ENCODE measurements at regions not wholly inside any gene's neighbourhood (a gene's known extent, or its start where the extent isn't known, plus 50 kb on each side); places are given as distances from the start of the nearest gene placed in this dataset.

DNA sequence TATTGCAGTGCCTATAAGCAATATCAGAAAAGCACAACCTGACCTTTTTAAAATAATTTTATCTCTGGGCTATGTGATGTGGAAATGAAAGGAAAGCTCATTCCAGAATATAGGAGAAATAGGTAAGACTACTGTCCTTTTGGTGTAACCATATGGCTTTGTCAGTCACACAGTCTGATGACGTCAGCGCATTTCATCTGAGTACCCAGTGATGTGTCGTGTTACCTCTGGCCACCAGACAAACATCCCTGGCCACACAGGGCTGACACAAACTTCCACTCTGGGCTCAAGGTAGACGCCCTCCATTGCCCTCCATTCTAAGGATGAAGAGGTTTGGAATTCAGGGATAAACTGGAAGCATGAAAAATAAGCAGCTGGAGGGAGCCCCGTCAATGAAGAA lies 506.7 kb downstream of the CMPK2 start:
- no peaks in the 10 kb centered on the region for H3F3A ChIP-seq (ENCODE audit: low read depth)
- H3K27ac ChIP-seq, result no peak overlapping the region
- peaks cover 8% of the 10 kb centered on the region for H3K9me3 Mint-ChIP-seq
- no peak for DNase-seq (ENCODE audit: low spot score)
- H3K4me3 ChIP-seq, result no peak overlapping the region
- no peaks in the 10 kb centered on the region for H3K4me1 ChIP-seq
- no peak overlapping the region for H3K9ac ChIP-seq
- H3K27me3 Mint-ChIP-seq (ENCODE audit: insufficient read depth, low read depth), result peaks cover 8% of the 10 kb centered on the region
- no peaks in the 10 kb centered on the region for H3K79me2 ChIP-seq (ENCODE audit: low read depth)
- no peak overlapping the region for H2AFZ ChIP-seq (replicated peaks)
- H3K27me3 ChIP-seq, result no peaks in the 10 kb centered on the region
- no peak overlapping the region for H3K4me3 Mint-ChIP-seq
- H3K36me3 Mint-ChIP-seq, result peaks cover 6% of the 10 kb centered on the region
- H3K9me3 ChIP-seq (ENCODE audit: low read depth), result no peaks in the 10 kb centered on the region
- no peaks in the 10 kb centered on the region for H4K20me1 ChIP-seq (ENCODE audit: low read depth)
- peaks cover 2% of the 10 kb centered on the region for H3K4me1 Mint-ChIP-seq
- H3K4me2 ChIP-seq, result no peak overlapping the region
- no peak overlapping the region for H3K27ac Mint-ChIP-seq
- no peaks in the 10 kb centered on the region for H3K36me3 ChIP-seq
- TF ChIP-seq EZH2phosphoT487 (IDR thresholded peaks at IDR 0.05) (no peak), EZH2 (IDR thresholded peaks at IDR 0.05) (no peak)
- TF ChIP-seq, protein P1, sequence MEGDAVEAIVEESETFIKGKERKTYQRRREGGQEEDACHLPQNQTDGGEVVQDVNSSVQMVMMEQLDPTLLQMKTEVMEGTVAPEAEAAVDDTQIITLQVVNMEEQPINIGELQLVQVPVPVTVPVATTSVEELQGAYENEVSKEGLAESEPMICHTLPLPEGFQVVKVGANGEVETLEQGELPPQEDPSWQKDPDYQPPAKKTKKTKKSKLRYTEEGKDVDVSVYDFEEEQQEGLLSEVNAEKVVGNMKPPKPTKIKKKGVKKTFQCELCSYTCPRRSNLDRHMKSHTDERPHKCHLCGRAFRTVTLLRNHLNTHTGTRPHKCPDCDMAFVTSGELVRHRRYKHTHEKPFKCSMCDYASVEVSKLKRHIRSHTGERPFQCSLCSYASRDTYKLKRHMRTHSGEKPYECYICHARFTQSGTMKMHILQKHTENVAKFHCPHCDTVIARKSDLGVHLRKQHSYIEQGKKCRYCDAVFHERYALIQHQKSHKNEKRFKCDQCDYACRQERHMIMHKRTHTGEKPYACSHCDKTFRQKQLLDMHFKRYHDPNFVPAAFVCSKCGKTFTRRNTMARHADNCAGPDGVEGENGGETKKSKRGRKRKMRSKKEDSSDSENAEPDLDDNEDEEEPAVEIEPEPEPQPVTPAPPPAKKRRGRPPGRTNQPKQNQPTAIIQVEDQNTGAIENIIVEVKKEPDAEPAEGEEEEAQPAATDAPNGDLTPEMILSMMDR (IDR thresholded peaks at IDR 0.05), result no peak

DNA sequence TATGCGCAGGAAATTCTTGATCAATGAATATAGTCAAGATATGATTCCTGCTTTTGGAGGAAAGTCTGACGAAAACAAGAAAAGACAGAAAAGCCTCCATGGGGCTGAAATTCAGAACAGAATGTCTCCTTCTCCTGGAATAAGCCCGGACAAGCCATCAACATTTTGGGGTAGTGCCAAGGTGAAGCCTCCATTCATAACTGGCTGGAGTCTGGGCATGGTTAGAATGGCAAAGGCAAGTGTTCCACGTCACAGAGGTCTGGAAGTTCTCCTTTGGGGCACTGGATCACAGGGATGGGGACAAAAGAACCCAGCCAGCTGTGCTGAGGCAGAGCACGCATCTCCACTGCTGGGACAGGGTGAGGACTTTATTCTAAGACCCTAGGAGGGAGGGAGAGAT lies 505.7 kb downstream of the CMPK2 start:
- Mint-ChIP-seq H3K27me3 (ENCODE audit: insufficient read depth, low read depth) (peaks cover 12% of the 10 kb centered on the region), H3K36me3 (peaks cover 4% of the 10 kb centered on the region), H3K9me3 (peaks cover 8% of the 10 kb centered on the region), H3K27ac (no peak overlapping the region), H3K4me3 (no peak overlapping the region), H3K4me1 (peaks cover 2% of the 10 kb centered on the region)
- DNase-seq (ENCODE audit: low spot score), result no peak
- H2AFZ ChIP-seq (replicated peaks), result no peak overlapping the region
- H3K36me3 ChIP-seq, result no peaks in the 10 kb centered on the region
- TF ChIP-seq EZH2 (IDR thresholded peaks at IDR 0.05), result no peak
- TF ChIP-seq EZH2phosphoT487 (IDR thresholded peaks at IDR 0.05), result no peak
- H3K4me1 ChIP-seq, result no peaks in the 10 kb centered on the region
- H3K4me3 ChIP-seq, result no peak overlapping the region
- no peaks in the 10 kb centered on the region for H3K27me3 ChIP-seq
- no peaks in the 10 kb centered on the region for H3K79me2 ChIP-seq (ENCODE audit: low read depth)
- H4K20me1 ChIP-seq (ENCODE audit: low read depth), result no peaks in the 10 kb centered on the region
- no peak overlapping the region for H3K9ac ChIP-seq
- H3F3A ChIP-seq (ENCODE audit: low read depth), result no peaks in the 10 kb centered on the region
- H3K9me3 ChIP-seq (ENCODE audit: low read depth), result no peaks in the 10 kb centered on the region
- no peak overlapping the region for H3K4me2 ChIP-seq
- H3K27ac ChIP-seq, result no peak overlapping the region

DNA sequence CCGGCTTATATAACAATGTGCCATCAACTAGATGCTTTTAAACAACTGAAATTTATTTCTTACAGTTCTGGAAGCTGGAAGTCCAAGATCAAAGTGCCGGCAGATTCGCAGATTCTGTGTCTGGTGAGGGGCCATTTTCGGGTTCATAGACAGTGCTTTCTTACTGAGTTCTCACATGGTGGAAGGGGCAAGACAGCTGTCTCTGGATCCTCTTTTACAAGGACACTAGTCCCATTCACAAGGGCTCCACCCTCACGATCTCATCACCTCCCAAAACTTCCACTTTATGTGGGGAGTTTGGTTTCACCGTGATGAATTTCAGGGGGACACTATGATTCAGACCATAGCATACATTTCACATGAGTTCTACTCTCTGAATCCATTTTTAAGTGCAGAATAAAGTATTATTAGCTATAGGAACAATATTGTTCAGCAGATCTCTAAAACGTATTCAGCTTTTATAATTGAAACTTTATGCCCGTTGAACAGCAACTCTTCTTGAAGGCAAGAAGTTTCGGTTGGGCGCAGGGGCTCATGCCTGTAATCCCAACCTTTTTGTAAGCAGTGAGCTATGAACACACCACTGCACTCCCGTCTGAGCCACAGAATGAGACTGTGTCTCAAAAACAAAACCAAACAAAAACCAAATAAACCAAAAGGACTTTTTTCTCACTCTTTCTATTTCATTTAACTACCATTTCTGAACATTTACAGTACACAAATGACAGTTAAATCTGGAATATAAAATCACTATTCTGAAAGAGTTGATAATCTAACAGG lies 502.8 kb downstream of the CMPK2 start:
- Histone ChIP-seq H3F3A (ENCODE audit: low read depth) (no peaks in the 10 kb centered on the region), H3K9me3 (ENCODE audit: low read depth) (no peaks in the 10 kb centered on the region), H3K9ac (no peak overlapping the region), H3K4me3 (no peak overlapping the region), H3K27ac (no peak overlapping the region), H3K79me2 (ENCODE audit: low read depth) (no peaks in the 10 kb centered on the region), H2AFZ (replicated peaks) (no peak overlapping the region), H3K4me1 (no peaks in the 10 kb centered on the region), H3K36me3 (no peaks in the 10 kb centered on the region), H3K27me3 (no peaks in the 10 kb centered on the region), H3K4me2 (no peak overlapping the region), H4K20me1 (ENCODE audit: low read depth) (no peaks in the 10 kb centered on the region)
- no peak for DNase-seq (ENCODE audit: low spot score)
- H3K4me1 Mint-ChIP-seq, result no peaks in the 10 kb centered on the region
- TF ChIP-seq EZH2phosphoT487 (IDR thresholded peaks at IDR 0.05) (no peak), EZH2 (IDR thresholded peaks at IDR 0.05) (no peak)
- TF ChIP-seq, protein P1 (IDR thresholded peaks at IDR 0.05), result no peak
- H3K36me3 Mint-ChIP-seq, result peaks cover 4% of the 10 kb centered on the region
- peaks cover 10% of the 10 kb centered on the region for H3K9me3 Mint-ChIP-seq
- peaks cover 8% of the 10 kb centered on the region for H3K27me3 Mint-ChIP-seq (ENCODE audit: insufficient read depth, low read depth)
- H3K4me3 Mint-ChIP-seq, result no peak overlapping the region
- H3K27ac Mint-ChIP-seq, result no peak overlapping the region

DNA sequence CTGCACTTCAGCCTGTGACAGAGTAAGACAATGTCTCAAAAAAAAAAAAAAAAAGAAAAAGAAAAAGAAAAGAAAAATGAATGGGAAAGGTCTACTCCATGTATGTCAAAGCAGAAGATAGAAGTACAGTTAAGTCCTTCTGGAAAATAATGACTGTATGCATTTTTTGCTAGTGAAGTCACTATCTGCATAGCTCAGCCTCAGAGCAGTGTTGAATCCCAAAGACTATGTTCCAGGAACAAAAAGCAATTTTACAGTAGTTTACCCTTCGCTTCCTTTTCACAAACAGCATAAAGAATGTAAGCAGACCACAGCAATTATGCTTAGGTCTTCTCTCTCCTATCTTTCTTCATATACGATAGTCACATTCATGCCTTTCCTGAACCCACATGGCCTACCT lies 497.4 kb downstream of the CMPK2 start:
- H3K9ac ChIP-seq, result no peak overlapping the region
- TF ChIP-seq EZH2phosphoT487 (IDR thresholded peaks at IDR 0.05) (no peak), EZH2 (IDR thresholded peaks at IDR 0.05) (no peak)
- TF ChIP-seq, protein P1 (IDR thresholded peaks at IDR 0.05), result no peak
- Mint-ChIP-seq H3K36me3 (peaks cover 2% of the 10 kb centered on the region), H3K4me3 (no peak overlapping the region), H3K9me3 (peaks cover 2% of the 10 kb centered on the region), H3K27me3 (ENCODE audit: insufficient read depth, low read depth) (peaks cover 6% of the 10 kb centered on the region), H3K4me1 (peaks cover 2% of the 10 kb centered on the region), H3K27ac (peak overlapping the region; percentile 54)
- H3K4me3 ChIP-seq, result no peak overlapping the region
- no peaks in the 10 kb centered on the region for H3K9me3 ChIP-seq (ENCODE audit: low read depth)
- H3K27me3 ChIP-seq, result no peaks in the 10 kb centered on the region
- no peaks in the 10 kb centered on the region for H3K79me2 ChIP-seq (ENCODE audit: low read depth)
- no peaks in the 10 kb centered on the region for H3F3A ChIP-seq (ENCODE audit: low read depth)
- no peak overlapping the region for H2AFZ ChIP-seq (replicated peaks)
- no peaks in the 10 kb centered on the region for H4K20me1 ChIP-seq (ENCODE audit: low read depth)
- no peak overlapping the region for H3K4me2 ChIP-seq
- no peak overlapping the region for H3K27ac ChIP-seq
- no peaks in the 10 kb centered on the region for H3K4me1 ChIP-seq
- no peaks in the 10 kb centered on the region for H3K36me3 ChIP-seq
- DNase-seq (ENCODE audit: low spot score), result no peak

Data from neural progenitor cell (in vitro differentiated cells).